IPS-18c (cell line): ENCODE measurements at regions not wholly inside any gene's neighbourhood (a gene's known extent, or its start where the extent isn't known, plus 50 kb on each side); places are given as distances from the start of the nearest gene placed in this dataset.

ENCODE experiments used
- H3K4me3 ChIP-seq: 2 replicates; pipeline ENCODE4 v1.7.0; 2013; ENCODE audit warnings: low read depth, mild to moderate bottlenecking, low read length, moderate library complexity; ENCODE audit not compliant: insufficient read depth
- H3K9me3 ChIP-seq: one replicate; pipeline ENCODE4 v1.6.1; 2013; ENCODE audit warnings: mild to moderate bottlenecking, low read length, moderate library complexity; ENCODE audit not compliant: control insufficient read depth, insufficient read depth

DNA sequence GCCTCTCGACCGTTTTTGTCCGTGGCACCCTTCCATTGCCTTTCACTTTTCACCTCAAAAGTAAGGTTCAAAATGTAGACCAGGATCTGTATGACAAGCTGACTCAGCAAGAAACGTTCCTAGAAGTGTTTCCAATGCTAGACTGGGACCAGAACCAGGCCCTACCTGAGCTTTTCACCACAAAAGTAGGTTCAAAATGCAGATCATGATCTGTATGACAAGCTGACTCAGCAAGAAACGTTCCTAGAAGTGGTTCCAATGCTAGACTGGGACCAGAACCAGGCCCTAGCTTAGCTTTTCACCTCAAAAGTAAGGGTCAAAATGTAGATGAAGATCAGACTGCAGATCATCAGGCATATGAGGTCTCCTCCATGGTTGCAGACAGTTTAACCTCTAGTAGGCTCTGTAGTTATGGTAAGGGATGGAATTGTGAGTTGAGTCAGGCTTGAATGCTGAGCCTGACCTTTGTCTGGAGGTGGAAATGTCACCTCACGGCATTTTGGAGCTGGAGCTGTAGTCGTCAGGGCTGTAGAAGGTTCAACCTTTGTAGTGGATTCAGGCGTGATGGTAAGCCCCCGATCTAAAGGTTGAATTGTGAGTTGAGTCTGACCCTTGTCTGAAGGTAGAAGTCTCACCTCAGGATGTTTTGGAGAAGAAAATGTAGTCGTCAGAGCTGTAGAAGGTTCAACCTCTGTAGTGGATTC, 50.2 kb upstream of the TMEM97 start:
- Histone ChIP-seq H3K4me3 (no peak overlapping the region), H3K9me3 (peaks cover 6% of the 10 kb centered on the region)
